GM21723 (cell line): ENCODE measurements at regions not wholly inside any gene's neighbourhood (a gene's known extent, or its start where the extent isn't known, plus 50 kb on each side); places are given as distances from the start of the nearest gene placed in this dataset.

Experiments
- ATAC-seq: cut with Tn5 transposase; IDR thresholded peaks from one replicate; pipeline ENCODE4 v1.9.1; 2021; ENCODE audit warnings: mild to moderate bottlenecking, moderate library complexity; ENCODE audit not compliant: unreplicated experiment

DNA sequence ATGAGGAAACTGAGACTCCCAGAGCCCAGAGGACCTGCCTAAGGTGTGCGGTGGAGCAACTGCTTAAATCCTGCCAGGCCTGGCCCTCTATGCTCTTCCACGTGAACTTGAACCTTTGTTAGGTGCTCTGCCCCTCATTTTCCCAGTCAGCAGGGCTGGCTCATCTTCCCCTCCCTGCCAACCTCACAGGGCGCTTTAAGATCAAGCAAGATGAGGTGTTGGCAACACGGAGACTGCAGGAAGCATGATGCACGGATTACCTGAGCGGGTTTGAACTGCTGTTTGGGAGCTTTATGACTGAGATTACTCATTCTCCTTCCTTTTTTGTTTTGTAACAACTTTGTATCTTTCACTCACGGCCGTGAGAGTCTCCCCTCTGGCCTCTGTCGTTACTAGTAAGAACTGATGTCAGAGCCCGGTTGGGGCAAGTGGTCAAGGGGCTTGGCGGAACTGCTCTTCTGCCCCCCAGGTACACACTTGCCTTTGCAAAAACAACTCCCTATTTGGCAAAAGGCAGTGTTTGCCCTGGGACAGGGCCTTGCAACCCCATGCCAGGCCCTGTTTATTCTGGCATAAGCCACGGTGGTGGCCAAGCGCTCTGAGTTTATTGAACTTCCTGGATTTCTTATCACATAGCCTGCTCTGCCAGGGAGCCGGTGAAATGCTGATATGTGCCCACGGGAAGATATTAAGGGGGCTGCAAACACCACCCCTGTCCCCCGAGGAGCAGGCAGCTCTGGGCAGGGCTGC lies 127.8 kb downstream of the INHBB start:
- ATAC-seq = no peak

DNA sequence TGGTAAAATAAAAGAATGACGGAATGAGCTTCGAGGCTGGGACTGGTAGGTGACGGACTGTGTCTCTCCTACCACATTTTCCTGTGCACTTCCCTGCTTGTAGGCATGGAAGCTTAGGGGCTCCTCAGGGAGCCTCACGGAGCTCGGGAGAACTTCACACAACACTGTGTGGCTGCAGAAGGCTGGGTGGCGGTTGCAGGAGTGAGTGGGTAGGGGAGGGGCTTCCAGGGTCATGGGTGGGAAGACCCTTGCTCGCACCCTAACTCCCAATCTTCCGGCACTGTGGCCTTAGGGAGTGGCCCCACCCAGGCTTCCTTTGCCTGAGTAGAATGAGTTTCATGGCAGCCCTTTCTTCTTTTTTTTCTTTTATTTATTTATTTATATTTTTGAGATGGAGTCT lies 128.6 kb downstream of the INHBB start:
- ATAC-seq = no peak

DNA sequence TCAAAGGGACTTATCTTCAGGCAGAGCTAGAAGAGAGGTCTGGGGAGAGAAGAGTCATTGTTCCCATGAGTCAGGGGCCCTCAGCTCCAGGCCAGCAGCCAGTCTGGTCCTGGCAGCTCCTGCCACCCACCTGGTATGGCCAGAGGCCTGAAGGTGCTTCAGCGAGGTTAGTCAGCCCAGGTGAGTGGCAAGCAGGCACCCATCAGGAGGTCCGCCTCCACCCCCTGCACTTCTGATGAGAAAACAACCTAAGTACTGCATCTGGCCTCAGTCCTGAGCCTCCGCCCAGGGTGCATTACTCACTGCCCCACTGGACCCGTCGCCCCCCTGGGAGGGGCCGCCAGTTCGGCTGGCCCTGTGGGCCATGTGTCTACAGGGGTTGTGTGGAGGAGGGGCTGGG lies 130.2 kb downstream of the INHBB start:
- ATAC-seq = no peak

DNA sequence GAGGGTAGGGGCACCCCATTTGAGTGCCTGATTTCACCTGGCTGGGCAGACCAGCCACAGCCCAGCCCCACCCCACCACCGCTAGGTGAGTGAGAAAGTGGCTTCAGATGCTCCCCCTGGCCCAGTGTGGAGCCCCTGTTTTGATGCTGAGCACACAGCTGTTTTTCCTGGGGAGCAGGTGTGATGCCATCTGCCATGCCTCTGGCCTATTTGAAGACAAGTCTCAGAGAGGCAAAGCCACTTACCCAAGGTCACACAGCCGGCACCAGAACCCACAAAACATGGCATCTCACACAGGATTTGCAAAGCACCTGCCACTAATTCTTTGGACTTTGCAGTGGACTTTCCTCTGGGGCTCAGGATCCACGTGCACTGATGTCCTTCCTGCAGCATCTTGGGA lies 131.3 kb downstream of the INHBB start:
- ATAC-seq = no peak

DNA sequence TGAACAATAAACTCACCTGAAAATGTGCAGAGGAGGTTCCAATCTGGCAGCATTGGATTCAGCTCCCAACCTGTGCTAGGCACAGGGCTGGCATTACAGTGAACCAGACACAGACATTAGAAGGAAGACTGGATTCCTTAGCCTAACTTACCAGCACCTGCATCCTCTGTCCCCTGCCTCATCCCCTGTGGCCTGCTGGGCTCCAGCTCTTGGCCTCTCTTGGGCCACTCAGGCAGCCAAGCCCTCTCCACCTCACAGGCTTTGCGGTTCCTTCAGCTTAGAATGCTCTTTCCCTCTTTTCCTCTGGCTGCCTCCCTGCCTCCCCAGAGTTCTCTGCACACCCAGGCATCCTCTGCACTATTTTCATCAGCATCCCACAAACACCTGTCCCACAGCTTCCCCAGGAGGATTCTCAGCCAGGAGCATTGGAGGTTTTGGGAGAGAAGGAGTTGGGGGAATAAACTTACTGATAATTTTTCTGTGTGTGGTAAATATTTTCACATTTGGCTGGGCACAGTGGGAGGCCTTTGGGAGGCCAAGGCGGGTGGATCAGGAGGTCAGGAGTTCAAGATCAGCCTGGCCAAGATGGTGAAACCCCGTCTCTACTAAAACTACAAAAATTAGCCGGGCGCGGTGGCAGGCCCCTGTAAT lies 132.0 kb downstream of the INHBB start:
- ATAC-seq = no peak

DNA sequence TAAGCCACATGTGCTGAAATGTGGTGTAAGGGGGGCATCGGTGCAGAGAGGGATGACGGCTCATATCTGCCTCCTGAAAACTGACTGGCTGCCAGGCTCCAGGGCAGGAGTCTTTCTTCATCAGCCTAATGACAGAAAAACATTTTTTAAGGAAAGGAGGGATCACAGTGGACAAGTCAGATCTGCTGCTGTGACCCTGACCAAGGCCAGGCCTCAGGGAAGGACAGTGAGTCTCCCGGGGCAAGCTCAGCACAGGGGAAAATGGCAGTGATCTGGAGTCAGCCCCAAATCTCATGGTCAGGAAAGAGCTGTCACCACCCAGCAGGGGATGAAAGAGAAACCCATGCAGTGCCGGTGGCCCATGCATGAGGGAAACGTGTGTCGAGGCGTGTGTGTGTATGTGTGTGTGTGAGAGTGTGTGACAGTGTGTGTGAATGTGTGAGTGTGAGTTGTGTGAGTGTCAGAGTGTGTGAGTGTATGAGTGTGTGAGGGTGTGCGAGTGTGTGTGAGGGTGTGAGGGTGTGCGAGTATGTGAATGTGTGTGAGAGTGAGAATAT lies 134.5 kb downstream of the INHBB start:
- ATAC-seq = no peak

DNA sequence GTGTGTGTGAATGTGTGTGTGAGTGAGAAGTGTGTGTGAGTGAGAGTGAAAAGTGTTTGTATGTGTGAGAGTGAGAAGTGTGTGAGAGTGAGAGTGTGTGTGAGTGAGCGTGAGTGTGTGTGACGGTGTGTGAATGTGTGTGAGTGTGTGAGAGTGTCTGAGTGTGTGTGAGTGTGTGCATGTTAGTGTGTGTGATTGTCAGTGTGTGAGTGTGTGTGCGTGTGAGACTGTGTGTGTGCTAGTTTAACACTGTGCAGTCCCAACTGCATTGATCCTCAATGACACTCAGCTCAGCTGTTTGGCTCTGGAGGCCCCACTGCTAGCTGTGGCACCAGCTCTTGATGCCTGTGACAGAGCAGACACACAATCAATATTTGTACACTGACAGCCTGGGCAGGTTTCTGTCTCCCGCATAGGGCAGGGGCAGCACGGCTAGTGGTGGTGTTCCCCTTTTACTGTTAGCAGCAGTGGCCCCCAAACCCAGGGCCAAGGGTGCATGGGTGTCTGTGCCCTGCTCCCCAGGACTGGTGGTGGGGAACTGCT lies 135.0 kb downstream of the INHBB start:
- ATAC-seq = no peak

DNA sequence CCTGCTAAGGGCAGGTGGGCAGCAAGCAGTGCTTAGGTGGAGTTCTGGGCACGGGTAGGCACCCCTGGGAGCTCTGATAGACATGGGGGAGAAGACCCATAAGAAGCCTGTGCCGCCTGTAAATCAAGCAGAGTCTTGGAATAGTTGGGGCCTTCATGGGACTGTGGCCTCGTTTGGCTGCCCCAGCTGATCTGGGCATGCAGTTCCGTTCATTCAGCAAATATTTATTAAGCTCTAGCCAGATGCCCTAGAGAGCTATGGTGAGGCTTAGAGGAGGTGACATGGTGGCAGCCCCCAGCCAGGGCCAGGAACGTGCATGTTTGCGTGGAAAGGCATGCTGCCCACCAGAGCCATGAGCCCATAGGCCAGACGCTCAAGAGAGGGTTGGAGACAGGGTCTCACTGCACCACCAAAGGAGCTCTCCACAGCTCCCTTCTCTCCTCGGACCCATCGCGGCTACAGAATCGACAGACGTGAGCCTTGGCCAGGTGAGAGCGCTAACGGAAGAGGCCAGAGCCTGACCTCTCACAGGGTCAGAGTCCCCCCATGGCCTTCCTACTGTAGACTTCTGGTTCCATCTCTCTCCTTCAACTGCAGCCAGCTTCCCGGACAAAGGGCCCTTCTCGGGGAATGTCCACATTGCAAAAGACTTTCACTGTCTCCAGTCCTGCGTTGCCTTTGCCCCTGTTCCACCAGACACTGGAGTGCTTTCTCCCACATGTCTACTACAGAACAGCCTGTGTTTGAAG lies 135.7 kb downstream of the INHBB start:
- no peak for ATAC-seq

DNA sequence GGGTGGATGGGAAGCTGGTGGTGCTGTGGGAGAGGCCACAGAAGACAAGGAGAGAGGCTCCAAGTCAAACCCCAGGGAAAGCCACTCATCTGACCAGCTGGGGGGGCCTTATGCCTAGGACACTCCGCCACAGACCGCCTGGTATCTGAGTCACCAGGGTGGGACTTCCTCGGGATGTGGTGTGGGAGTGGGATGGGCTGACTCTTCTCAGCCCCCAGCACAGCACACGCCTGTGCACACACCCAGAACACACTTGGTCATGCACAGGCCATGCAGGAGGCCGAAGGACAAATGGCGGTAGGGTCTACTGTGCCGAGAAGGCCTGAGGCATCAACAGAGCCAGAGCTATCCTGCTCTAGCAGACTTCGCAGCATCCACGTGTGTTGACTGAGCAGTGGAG lies 136.4 kb downstream of the INHBB start:
- no peak for ATAC-seq

DNA sequence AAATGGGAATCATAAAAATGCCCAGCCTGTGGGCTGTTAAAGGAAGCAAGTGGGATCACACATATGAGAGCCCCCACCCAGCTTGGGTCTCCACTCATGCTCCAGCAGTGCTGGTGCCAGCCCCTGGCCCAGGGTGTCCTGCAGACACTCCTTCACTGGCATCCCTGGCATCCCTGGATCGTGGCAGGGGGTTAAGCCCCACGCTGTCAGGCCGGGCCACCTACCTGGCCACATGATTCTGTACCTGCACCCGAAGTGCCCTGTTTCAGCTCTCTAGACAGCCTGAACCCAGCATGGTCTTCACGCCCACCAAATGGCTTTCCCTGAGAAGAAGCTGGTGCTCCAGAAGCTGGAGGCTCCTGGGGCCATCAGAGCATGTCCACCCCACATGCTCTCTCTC lies 137.4 kb downstream of the INHBB start:
- no peak for ATAC-seq

DNA sequence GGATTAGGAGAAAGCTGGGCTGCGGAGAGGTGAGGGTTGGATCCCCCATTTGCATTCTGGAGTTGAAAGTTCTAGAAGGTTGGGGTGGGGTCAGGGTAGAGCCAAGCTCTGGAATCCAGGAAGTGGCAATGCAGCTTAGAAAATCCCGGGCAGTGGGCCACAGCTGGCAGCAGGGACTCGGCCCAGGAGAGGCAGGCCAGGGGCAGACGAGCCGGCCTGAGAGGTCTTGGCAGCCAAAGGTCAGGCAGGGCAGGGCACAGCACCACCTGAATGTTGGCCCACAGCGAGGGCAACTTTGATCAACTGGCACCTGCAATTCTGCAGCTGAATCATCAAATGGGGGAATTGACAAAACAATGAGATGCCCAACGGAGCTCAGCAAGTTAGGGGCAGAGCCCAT lies 139.2 kb downstream of the INHBB start:
- ATAC-seq = no peak

DNA sequence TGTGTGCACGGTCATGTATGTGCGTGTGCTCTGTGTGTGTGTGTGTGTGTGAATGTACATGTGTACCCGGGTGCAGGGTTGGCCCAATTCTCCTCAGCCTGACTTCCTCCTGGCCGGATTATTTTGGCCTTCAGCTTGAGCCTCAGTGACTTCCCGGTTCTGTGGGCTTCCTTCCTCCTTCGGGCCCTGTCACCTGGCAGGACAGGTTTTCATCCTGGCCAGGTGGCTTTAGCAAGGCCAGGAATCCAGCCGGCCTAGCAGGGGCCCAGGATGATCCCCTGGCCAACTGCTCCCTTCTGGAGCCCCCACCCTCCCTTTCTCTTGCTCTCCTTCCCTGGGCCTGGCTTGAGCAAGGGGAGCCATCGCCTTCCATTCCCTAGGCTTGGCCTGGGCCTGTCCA lies 140.5 kb downstream of the INHBB start:
- ATAC-seq = no peak

DNA sequence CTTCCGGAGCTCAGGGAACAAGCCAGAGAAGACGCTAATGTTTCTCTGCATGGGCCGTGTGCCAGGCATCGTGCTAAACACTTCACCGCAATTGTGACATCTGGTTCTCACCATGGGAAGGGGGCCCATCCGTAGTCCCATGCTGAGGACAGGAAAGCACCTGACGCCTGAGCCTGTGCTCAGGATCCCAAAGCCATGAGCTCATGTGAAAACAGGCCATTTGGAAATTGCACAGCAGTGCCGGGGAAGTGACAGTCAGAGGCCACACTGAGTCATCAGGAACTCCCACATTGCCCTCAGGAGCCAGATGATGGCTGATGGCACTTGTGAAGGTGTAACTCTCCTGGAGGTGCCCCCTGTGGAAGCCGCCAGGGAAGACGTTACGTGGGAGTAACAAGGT lies 141.0 kb downstream of the INHBB start:
- no peak for ATAC-seq

DNA sequence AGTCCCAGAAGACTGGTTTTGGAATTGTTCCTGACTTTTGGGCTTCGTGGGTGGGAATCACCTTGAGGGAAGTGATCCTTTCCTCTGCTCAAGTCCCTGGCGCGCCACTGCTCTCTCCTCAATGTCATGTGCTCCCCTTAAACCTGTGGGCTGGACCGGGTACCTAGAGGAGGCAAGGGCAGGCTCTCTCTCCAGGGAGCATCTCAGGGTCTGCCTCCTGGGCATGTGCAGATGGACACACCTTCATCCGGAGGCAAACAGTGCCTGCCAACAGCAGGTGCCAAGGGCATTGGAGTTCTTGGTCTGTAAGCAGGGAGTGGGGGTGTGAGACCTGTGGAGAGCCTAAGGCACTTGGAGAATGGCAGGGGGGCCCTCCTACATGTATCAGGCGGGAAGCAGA lies 142.6 kb downstream of the INHBB start:
- ATAC-seq = no peak

DNA sequence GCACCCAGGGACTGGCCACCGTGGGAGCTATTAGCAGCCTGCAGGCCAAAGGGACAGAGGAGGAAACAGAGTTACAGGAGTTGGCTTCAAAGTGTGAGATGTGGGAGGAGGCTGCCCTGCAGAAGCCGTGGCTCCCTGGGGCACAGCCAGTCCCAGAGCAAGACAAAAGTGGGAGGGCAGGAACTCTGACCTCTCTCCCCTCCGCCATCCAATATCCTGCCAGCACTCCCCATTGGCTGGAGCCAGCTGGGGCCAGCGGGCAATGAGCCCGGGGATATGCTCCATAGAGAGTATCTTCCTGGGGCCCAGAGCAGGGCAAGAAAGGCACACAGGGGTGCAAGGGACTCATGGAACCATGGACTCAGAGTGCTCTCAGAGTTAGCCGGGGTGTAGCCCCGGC lies 143.1 kb downstream of the INHBB start:
- ATAC-seq = no peak

DNA sequence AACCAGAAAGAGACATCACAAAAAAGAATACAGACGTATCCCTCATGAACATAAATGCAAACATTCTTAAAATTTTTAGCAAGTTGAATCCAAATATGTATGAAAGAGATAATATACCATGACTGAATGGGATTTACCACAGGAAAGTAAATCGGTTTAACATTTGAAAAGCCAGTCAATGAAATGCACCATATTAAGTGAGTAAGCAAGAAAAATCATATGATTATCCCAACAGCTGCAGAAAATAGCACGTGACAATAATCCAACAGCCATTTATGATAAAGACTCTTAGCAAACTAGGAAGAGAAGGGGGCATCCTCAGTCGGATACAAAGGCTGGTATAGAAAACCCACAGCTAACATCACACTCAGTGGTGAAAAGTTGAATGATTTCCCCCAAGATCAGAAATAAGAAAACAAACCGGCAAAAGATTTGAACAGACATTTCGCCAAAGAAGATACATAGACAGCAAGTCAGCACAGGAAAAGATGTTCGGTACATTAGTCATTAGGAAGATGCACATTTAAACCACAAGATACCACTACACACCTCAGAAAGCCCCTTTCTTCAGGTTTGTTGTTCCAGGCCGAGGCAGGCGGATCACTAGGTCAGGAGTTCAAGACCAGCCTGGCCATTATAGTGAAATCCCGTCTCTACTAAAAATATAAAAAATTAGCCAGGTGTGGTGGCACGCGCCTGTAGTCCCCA lies 144.3 kb downstream of the INHBB start:
- ATAC-seq = no peak

DNA sequence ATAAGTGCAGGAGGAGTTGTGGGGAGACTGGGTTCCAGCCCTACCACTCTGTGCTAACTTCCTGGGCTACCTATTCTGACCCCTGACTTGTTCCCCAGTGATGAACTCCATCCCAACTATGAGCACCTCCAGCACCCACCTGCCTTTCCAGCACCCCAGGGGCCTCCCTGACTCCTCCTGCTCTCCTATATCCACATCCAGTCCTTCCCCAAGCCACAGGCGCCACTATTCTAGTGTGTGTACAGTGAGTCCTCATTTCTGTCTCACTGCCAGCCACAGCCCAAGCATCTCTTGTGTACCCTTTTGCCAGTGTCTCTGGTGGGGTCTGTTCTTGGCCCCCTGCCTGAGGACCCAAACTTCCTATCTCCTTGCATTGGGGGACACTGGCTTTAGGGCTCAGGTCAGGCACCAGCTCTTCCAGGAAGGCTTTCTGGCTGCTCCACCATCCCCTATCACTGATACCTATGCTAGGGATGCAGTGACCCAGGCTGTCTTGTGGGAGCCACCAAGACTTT lies 145.2 kb downstream of the INHBB start:
- ATAC-seq = no peak

DNA sequence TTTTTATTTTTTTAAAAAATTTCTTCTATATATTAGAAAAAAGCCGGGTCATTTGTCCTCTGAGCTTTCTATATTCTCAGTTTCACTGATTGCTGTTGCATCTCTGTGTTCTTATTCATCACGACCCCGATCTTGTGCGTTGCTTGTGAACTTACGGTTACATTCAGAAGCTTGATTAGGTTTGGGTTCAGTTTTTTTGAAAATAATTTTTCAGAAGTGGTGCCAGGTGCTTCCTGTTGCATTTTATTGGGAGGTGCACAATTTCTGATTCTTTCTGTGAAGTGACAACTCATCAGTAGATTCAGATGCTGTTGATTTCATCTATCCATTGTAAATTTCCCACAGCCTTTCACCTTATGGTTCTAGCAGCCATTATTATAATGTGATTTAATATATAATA lies 147.3 kb downstream of the INHBB start:
- ATAC-seq = no peak

DNA sequence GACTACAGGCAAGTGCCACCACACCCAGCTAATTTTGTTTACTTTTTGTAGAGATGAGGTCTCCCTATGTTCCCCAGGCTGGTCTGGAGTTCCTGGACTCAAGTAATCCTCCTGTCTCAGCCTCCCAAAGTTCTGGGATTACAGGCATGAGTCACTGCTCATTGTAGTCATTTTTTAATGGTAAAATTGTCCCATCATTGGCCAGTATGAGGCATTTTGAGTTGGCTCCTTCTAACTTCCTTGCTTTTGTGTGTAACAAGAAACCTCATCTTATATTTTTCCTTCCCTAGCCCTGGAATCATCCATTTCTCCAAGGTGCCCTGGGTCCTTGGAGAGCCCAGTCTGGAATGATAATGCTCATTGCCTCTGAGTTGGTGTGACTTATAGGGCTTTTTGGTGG lies 148.5 kb downstream of the INHBB start:
- ATAC-seq = no peak

DNA sequence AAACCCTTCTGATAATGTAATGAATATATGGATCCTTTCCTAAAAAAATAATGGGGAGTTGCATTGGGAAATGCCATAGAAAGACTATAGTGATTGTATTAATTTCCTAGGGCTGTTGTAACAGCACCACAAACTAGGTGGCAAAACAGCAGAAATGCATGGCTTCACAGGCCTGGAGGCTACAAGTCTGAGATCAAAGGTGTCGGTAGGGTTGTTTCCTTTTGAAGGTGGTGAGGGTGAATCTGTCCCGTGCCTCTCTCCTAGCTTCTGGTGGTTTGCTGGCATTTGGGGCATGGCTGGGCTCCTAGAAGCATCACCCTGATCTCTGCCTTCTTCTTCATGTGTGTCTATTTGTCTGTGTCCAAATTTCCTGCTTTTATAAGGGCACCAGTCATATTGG lies 149.7 kb downstream of the INHBB start:
- ATAC-seq = no peak

DNA sequence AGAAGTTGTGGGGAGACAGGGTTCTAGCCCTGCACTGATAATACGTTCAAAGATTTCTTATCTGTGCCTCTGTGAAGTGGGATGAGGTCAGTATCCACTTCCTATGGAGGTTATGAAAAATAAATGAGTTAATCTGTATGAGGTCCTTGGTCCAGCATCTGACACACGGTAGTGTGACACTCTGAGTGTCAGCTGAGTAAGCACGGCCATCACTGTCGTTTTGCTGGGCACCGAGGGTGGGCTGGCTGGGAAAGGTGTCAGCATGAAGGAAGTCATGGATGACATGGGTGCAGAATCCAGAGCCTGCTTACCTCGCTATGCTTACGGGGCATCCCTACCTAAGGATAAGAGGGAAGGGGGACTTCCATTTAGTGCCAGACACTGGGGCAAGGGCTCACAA lies 150.3 kb downstream of the INHBB start:
- no peak for ATAC-seq
